ENCODE measurements at regions not wholly inside any gene's neighbourhood (a gene's known extent, or its start where the extent isn't known, plus 50 kb on each side); places are given as distances from the start of the nearest gene placed in this dataset.

- no peak overlapping the region for H3K4me3 Mint-ChIP-seq (ENCODE audit: unreplicated experiment)
- H3K36me3 ChIP-seq (ENCODE audit: control insufficient read depth, insufficient read depth, low read length), result no peaks in the 10 kb centered on the region
- H3K4me1 Mint-ChIP-seq (ENCODE audit: low read depth, unreplicated experiment), result no peaks in the 10 kb centered on the region
- intact Hi-C loops (cut with micrococcal nuclease; ENCODE audit: unreplicated experiment), result no loop called here
- no peak for DNase-seq
- H3K4me1 ChIP-seq, result no peaks in the 10 kb centered on the region
- no peak for TF ChIP-seq CTCF (IDR thresholded peaks at IDR 0.05; ENCODE audit: insufficient read depth in 1 of 2, low read depth in 1 of 2, low read length in 1 of 2, severe bottlenecking in 1 of 2, unreplicated experiment in 1 of 2)
- H3K27me3 Mint-ChIP-seq (ENCODE audit: insufficient read depth, unreplicated experiment), result peaks cover 5% of the 10 kb centered on the region
- POLR2A ChIA-PET, result no interaction called here
- no peak overlapping the region for H3K4me3 ChIP-seq (ENCODE audit: low read depth, low read length)
- H3K9me3 ChIP-seq, result no peaks in the 10 kb centered on the region
- no peaks in the 10 kb centered on the region for H3K9me3 Mint-ChIP-seq (ENCODE audit: unreplicated experiment)
- CTCF ChIA-PET, result no interaction called here
- H3K36me3 Mint-ChIP-seq (ENCODE audit: insufficient read depth, unreplicated experiment), result no peaks in the 10 kb centered on the region
- no peak overlapping the region for H3K27ac Mint-ChIP-seq (ENCODE audit: unreplicated experiment)
- H3K27me3 ChIP-seq (replicated peaks; ENCODE audit: control insufficient read depth, insufficient read depth, low read length), result no peaks in the 10 kb centered on the region; the same call in 1 of the 2 replicates
- BruUV-seq (replicated peaks), result no TSS peak
These were observed 305.7 kb upstream of the PKDCC start for GRCh38 chr2:41741951-41742595.

GRCh38 chr2:41743324-41743723 lies 304.5 kb upstream of the PKDCC start:
- Mint-ChIP-seq H3K4me1 (ENCODE audit: low read depth, unreplicated experiment) (no peaks in the 10 kb centered on the region), H3K9me3 (ENCODE audit: unreplicated experiment) (no peaks in the 10 kb centered on the region)
- BruUV-seq (replicated peaks), result no TSS peak

GRCh38 chr2:41750829-41751228 lies 297.0 kb upstream of the PKDCC start:
- Mint-ChIP-seq H3K4me3 (ENCODE audit: unreplicated experiment) (no peak overlapping the region), H3K36me3 (ENCODE audit: insufficient read depth, unreplicated experiment) (no peaks in the 10 kb centered on the region), H3K4me1 (ENCODE audit: low read depth, unreplicated experiment) (no peaks in the 10 kb centered on the region), H3K27ac (ENCODE audit: unreplicated experiment) (no peak overlapping the region), H3K27me3 (ENCODE audit: insufficient read depth, unreplicated experiment) (peaks cover 4% of the 10 kb centered on the region), H3K9me3 (ENCODE audit: unreplicated experiment) (no peaks in the 10 kb centered on the region)
- CTCF ChIA-PET, result no interaction called here
- H3K9me3 ChIP-seq, result no peaks in the 10 kb centered on the region
- no peak overlapping the region for H3K4me3 ChIP-seq (ENCODE audit: low read depth, low read length)
- no peak for DNase-seq
- no peaks in the 10 kb centered on the region for H3K27me3 ChIP-seq (replicated peaks; ENCODE audit: control insufficient read depth, insufficient read depth, low read length)
- H3K36me3 ChIP-seq (ENCODE audit: control insufficient read depth, insufficient read depth, low read length), result no peaks in the 10 kb centered on the region
- no TSS peak for BruUV-seq (replicated peaks)
- intact Hi-C loops (cut with micrococcal nuclease; ENCODE audit: unreplicated experiment), result no loop called here
- TF ChIP-seq CTCF (IDR thresholded peaks at IDR 0.05; ENCODE audit: insufficient read depth in 1 of 2, low read depth in 1 of 2, low read length in 1 of 2, severe bottlenecking in 1 of 2, unreplicated experiment in 1 of 2), result no peak
- H3K4me1 ChIP-seq, result no peaks in the 10 kb centered on the region
- POLR2A ChIA-PET, result no interaction called here

More at GRCh38 chr2:41743324-41743723, 304.5 kb upstream of the PKDCC start:
- CTCF ChIA-PET, result no interaction called here
- POLR2A ChIA-PET, result no interaction called here
- Mint-ChIP-seq H3K4me3 (ENCODE audit: unreplicated experiment) (no peak overlapping the region), H3K27me3 (ENCODE audit: insufficient read depth, unreplicated experiment) (peaks cover 5% of the 10 kb centered on the region), H3K36me3 (ENCODE audit: insufficient read depth, unreplicated experiment) (no peaks in the 10 kb centered on the region), H3K27ac (ENCODE audit: unreplicated experiment) (no peak overlapping the region)
- Histone ChIP-seq H3K9me3 (no peaks in the 10 kb centered on the region), H3K27me3 (replicated peaks; ENCODE audit: control insufficient read depth, insufficient read depth, low read length) (no peaks in the 10 kb centered on the region; the same call in 1 of the 2 replicates), H3K36me3 (ENCODE audit: control insufficient read depth, insufficient read depth, low read length) (no peaks in the 10 kb centered on the region), H3K4me3 (ENCODE audit: low read depth, low read length) (no peak overlapping the region), H3K4me1 (no peaks in the 10 kb centered on the region)
- no peak for DNase-seq
- no peak for TF ChIP-seq CTCF (IDR thresholded peaks at IDR 0.05; ENCODE audit: insufficient read depth in 1 of 2, low read depth in 1 of 2, low read length in 1 of 2, severe bottlenecking in 1 of 2, unreplicated experiment in 1 of 2)
- intact Hi-C loops (cut with micrococcal nuclease; ENCODE audit: unreplicated experiment), result no loop called here
